ENCODE measurements at regions not wholly inside any gene's neighbourhood (a gene's known extent, or its start where the extent isn't known, plus 50 kb on each side); places are given as distances from the start of the nearest gene placed in this dataset.

GRCh38 chr5:116900793-116901192, 326.2 kb upstream of the SEMA6A start:
- TF ChIP-seq TEAD4 (CRISPR knock-in tag; IDR thresholded peaks at IDR 0.05) (no peak), CTCF (IDR thresholded peaks at IDR 0.05) (no peak), NR2C2 (CRISPR knock-in tag; IDR thresholded peaks at IDR 0.05) (no peak), TP53 (CRISPR knock-in tag; IDR thresholded peaks at IDR 0.05) (no peak), NFYB (CRISPR knock-in tag; conservative IDR thresholded peaks at IDR 0.05; ENCODE audit: low read depth) (no peak), SMAD4 (CRISPR knock-in tag; IDR thresholded peaks at IDR 0.05) (no peak), GABPB1 (CRISPR knock-in tag; IDR thresholded peaks at IDR 0.05) (no peak), ZNF263 (CRISPR knock-in tag; IDR thresholded peaks at IDR 0.05; ENCODE audit: low read depth) (no peak)
- TF ChIP-seq, protein P1, sequence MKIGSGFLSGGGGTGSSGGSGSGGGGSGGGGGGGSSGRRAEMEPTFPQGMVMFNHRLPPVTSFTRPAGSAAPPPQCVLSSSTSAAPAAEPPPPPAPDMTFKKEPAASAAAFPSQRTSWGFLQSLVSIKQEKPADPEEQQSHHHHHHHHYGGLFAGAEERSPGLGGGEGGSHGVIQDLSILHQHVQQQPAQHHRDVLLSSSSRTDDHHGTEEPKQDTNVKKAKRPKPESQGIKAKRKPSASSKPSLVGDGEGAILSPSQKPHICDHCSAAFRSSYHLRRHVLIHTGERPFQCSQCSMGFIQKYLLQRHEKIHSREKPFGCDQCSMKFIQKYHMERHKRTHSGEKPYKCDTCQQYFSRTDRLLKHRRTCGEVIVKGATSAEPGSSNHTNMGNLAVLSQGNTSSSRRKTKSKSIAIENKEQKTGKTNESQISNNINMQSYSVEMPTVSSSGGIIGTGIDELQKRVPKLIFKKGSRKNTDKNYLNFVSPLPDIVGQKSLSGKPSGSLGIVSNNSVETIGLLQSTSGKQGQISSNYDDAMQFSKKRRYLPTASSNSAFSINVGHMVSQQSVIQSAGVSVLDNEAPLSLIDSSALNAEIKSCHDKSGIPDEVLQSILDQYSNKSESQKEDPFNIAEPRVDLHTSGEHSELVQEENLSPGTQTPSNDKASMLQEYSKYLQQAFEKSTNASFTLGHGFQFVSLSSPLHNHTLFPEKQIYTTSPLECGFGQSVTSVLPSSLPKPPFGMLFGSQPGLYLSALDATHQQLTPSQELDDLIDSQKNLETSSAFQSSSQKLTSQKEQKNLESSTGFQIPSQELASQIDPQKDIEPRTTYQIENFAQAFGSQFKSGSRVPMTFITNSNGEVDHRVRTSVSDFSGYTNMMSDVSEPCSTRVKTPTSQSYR (CRISPR knock-in tag; IDR thresholded peaks at IDR 0.05) = no peak
- TF ChIP-seq, protein P2, sequence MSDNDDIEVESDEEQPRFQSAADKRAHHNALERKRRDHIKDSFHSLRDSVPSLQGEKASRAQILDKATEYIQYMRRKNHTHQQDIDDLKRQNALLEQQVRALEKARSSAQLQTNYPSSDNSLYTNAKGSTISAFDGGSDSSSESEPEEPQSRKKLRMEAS (CRISPR knock-in tag; IDR thresholded peaks at IDR 0.05) = no peak
